Activated T-helper 17 cell treated with anti-CD3 and anti-CD28 coated beads, Interleukin-2, amount 50 U/mL, for 72 hours (primary cell): ENCODE measurements at regions not wholly inside any gene's neighbourhood (a gene's known extent, or its start where the extent isn't known, plus 50 kb on each side); places are given as distances from the start of the nearest gene placed in this dataset.
"Not testable (repeated sequence)": the region's sequence is repeated elsewhere in the genome, so short reads cannot be mapped to it uniquely, and the experiment has no call there.

Source experiments
- ATAC-seq: fragments of 150-1000 bp; cut with Tn5 transposase; replicated peaks from 2 replicates; pipeline ENCODE4 v1.10.0; 2021; ENCODE audit warnings: mild to moderate bottlenecking, moderate library complexity
- H3K27ac Mint-ChIP-seq: one replicate; pipeline ENCODE4 v1.8.0; 2022; ENCODE audit warnings: mixed read lengths
- H3K27me3 Mint-ChIP-seq: one replicate; pipeline ENCODE4 v1.8.0; 2022; ENCODE audit warnings: mixed read lengths
- H3K36me3 Mint-ChIP-seq: one replicate; pipeline ENCODE4 v1.8.0; 2022; ENCODE audit warnings: low read depth, mild to moderate bottlenecking, mixed read lengths
- H3K4me1 Mint-ChIP-seq: one replicate; pipeline ENCODE4 v1.8.0; 2022; ENCODE audit warnings: mixed read lengths
- H3K4me3 Mint-ChIP-seq: one replicate; pipeline ENCODE4 v1.8.0; 2022; ENCODE audit warnings: mild to moderate bottlenecking, mixed read lengths
- H3K9me3 Mint-ChIP-seq: one replicate; pipeline ENCODE4 v1.8.0; 2022; ENCODE audit warnings: mixed read lengths

DNA sequence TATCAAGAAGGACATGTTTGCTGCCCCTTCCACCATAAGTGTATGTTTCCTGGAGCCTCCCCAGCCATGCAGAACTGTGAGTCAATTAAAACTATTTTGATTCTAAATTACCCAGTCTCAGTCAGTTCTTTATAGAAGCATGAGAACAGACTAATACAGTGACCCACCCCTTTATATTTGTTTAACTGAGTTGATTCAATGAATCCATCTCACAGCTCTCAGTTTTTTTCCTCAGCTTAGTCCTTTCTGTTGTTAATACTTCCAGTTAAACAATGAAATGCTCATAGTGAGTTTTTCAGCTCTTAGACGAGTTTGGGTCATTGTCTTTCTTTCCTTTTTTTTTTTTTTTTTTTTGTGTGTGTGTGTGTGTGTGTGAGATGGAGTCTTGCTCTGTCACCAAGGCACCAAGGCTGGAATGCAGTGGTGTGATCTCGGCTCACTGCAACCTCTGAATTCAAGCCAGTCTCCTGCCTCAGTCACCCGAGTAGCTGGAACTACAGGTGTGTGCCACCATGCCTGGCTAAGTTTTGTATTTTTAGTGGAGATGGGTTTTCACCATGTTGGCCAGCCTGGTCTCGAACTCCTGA is 417.9 kb upstream of the ZNG1F start:
- not testable (repeated sequence) for H3K36me3 Mint-ChIP-seq, H3K4me1 Mint-ChIP-seq, H3K4me3 Mint-ChIP-seq, H3K9me3 Mint-ChIP-seq, H3K27me3 Mint-ChIP-seq, H3K27ac Mint-ChIP-seq, ATAC-seq

DNA sequence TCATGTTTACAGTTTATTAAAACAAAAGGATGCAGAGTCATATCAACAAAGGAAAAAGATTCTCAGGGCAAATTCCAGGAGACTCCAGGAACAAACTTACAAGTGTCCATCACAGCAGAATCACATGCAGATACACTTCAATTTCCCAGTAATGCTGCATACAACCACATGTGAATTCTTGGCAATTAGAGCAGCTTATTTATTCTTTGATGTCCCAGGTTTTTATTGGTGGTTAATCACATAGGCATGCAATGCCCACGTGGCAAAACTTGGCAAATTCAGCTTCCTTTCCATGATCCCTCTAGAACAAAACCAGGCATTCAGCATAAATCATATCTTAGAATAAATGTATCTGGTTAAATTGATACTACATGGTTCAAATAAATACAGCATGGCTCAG is 376.5 kb upstream of the ZNG1F start:
- H3K9me3 Mint-ChIP-seq, H3K27me3 Mint-ChIP-seq, H3K4me1 Mint-ChIP-seq, ATAC-seq, H3K4me3 Mint-ChIP-seq, H3K36me3 Mint-ChIP-seq, H3K27ac Mint-ChIP-seq: not testable (repeated sequence)
